Stimulated activated CD4-positive, alpha-beta T cell treated with anti-CD3 and anti-CD28 coated beads, TNF-alpha, amount 100 ng/mL, for 24 hours (primary cell): ENCODE measurements at regions not wholly inside any gene's neighbourhood (a gene's known extent, or its start where the extent isn't known, plus 50 kb on each side); places are given as distances from the start of the nearest gene placed in this dataset.

Experiments
- DNase-seq, 3 experiments: peaks; one replicate each; pipeline ENCODE4 v3.0.0-alpha.2; 2020; ENCODE audit warnings: low read depth in 3 of 3

DNA sequence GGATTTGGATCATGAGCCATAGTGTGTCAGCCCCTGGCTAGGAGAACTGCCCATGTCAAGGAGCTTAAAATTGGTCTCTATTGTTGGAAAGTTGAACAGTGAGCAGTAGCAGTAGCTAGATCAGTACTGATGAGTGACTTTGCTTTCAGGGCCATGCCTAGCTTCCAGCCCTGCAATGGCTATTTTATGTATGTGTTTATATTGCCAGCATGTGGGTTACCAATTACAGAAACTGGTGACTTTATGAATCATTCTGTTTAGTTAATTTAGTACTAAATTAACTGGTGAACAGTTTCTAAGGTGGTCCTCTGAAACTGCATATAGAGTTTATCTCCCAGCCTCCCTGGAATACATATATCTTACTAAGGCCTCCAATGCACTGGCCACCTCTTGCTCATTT lies 908.1 kb upstream of the ALCAM start:
- no peak for DNase-seq

GRCh38 chr3:104460477-104461406 lies 906.0 kb upstream of the ALCAM start:
- DNase-seq: no peak

DNA sequence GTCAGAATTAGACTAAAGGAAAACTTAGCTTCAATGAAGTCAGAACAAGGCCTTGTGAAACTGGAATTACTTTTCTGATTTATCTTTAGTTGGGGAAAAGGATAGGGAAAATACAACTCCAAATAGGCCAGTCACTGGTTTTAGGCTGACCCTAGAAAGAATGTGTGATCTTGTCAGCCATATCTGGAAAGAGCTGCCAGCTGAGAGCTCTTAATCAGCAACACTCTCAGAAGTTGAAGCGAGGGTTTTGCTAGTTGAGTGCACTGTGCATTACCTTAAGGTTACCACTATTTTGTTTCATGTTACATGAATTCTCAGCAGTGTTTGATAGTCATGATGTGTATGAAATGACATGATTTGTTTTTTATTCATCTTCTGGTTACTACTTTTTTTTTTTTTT lies 905.3 kb upstream of the ALCAM start:
- DNase-seq: no peak

GRCh38 chr3:104472221-104472620 lies 894.5 kb upstream of the ALCAM start:
- DNase-seq: no peak

DNA sequence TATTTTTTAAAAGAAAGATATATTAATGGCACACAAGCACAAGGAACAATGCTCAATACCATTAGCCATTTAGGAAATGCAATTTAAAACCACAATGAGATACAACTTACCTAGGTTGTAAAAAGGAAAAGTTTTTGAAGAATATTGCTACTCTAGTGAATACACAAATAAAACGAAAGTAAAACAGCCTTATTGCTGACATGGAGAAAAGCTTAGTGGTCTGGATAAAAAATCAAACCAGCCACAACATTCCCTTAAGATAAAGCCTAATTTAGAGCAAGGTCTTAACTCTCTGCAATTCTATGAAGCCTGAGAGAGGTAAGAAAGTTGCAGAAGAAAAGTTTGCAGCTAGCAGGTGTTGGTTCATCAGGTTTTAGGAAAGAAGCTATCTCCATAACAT lies 892.7 kb upstream of the ALCAM start:
- no peak for DNase-seq

- no peak for DNase-seq
Observed at GRCh38 chr3:104503022-104503421, 863.7 kb upstream of the ALCAM start.

- no peak for DNase-seq
Observed at GRCh38 chr3:104510131-104510849, 856.4 kb upstream of the ALCAM start.

GRCh38 chr3:104514371-104514770 lies 852.3 kb upstream of the ALCAM start:
- no peak for DNase-seq

GRCh38 chr3:104514776-104515175 lies 851.9 kb upstream of the ALCAM start:
- DNase-seq: no peak

DNA sequence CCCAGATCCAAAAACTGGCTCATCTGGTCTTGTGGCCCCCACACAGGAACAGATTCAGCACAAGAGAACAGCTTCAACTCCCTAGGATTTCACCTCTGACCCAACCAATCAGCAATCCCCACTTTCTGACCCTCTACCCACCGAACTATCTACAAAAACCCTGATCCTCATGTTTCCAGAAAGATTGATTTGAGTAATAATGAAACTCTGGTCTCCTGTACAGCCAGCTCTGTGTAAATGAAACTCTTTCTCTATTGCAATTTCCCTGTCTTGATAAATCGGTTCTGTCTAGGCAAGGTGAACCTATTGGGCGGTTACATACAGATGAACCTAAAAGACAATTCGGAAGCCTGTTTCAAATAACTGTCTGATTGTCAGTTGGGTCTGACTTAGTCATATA lies 847.6 kb upstream of the ALCAM start:
- no peak for DNase-seq

GRCh38 chr3:104519468-104520227 lies 847.1 kb upstream of the ALCAM start:
- DNase-seq: no peak

- no peak for DNase-seq
Observed at GRCh38 chr3:104520228-104520655, 846.5 kb upstream of the ALCAM start.

DNA sequence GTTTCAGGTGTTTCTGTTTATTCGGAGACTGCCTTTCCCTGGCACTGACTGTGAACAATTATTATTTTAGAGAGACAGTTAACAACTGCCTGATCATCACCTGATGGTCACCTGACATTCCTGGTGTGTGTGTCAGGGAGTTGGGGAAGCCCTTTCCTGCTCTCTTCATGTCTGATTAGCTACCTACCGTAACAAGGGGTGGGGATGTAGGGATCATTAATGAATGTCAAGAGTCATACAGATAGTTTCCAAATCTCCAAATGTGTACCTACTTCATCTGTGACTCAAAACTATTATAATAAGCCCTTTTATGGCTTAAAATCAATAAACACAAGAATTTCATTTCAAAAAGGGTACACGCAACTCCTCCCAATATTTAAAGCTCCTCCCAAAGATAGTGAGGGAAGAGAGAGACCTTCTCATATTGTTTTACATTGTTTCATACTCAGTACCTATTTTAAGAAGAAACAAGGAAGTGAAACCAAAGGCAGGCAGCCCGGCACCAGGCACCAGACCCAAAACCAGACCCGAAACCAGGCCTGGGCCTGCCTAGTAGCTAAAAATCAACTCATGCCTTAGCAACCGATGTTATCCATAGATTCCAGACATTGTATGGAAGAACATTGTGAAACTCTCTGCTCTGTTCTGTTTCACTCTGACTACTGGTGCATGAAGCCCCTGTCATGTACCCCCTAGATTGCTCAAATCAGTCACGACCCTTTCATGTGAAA lies 844.9 kb upstream of the ALCAM start:
- no peak for DNase-seq

- DNase-seq: no peak
Observed at GRCh38 chr3:104523136-104523535, 843.6 kb upstream of the ALCAM start.

GRCh38 chr3:104526901-104527401 lies 839.8 kb upstream of the ALCAM start:
- no peak for DNase-seq

DNA sequence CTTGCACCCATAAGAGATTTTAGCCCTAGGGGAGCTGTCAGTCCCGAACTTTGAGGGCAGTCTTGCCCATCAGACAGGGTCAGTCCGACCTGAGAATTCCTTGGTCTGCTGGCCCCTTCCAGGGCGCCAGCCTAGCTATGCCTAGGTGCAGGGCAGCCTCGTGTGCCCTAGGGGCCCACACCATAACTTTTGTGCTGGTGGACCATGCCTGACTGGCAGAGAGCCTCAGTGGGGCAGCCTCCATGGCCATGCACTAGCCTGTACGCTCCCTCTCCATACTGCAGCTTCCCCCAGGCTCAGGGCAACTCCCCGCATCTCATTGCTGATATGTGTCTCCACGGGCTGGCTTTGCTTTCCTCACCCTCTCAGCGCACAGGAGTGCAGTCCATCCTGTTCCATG lies 835.8 kb upstream of the ALCAM start:
- no peak for DNase-seq

- DNase-seq: no peak
Observed at GRCh38 chr3:104536715-104537114, 830.0 kb upstream of the ALCAM start.

DNA sequence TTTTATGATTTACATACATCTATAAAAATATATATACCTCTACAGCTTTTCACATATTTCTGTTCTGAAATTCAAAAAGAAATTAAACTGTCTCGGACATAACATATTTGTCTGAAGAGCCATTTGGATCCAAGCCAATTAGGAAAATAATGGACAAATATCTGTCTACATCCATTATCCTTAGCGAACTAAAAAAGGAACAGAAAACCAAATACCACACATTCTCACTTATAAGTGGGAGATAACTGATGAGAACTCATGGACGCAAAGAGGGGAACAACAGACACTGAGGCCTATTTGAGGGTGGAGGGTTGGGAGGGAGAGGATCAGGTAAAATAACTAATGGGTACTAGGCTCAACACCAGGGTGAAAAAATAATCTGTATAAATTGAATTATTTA lies 829.4 kb upstream of the ALCAM start:
- DNase-seq: no peak

- no peak for DNase-seq
Observed at GRCh38 chr3:104546301-104546700, 820.4 kb upstream of the ALCAM start.

- DNase-seq: no peak
Observed at GRCh38 chr3:104547031-104547430, 819.7 kb upstream of the ALCAM start.

- DNase-seq: no peak
Observed at GRCh38 chr3:104548401-104548800, 818.3 kb upstream of the ALCAM start.
